ENCODE measurements at regions not wholly inside any gene's neighbourhood (a gene's known extent, or its start where the extent isn't known, plus 50 kb on each side); places are given as distances from the start of the nearest gene placed in this dataset.

- no peak for DNase-seq
- peaks cover 0 to 45% (median 23%) of the 10 kb centered on the region in 6 donors for H3K4me1 ChIP-seq
- no peak overlapping the region for H3K4me3 ChIP-seq
- H3K27me3 ChIP-seq (replicated peaks in 1 of 7), result no peaks in the 10 kb centered on the region
- intact Hi-C loops (cut with DNase I; ENCODE audit: low total_unique reads), result no loop called here
- H3K9me3 ChIP-seq, result no peaks in the 10 kb centered on the region
- peak overlapping the region in 1 of 8 donors; percentile 11 for H3K27ac ChIP-seq
- WGBS, 5 donors, result 63 to 77% (median 69%) methylated on average over 8 to 9 of the region's 9 CpGs
- peaks cover 0 to 87% (median 35%) of the 10 kb centered on the region in 6 donors for H3K36me3 ChIP-seq
- no peak for TF ChIP-seq POLR2A (IDR thresholded peaks at IDR 0.05)
- no peak for TF ChIP-seq POLR2AphosphoS5 (IDR thresholded peaks at IDR 0.05)
- TF ChIP-seq CTCF (IDR thresholded peaks at IDR 0.05 in 8 of 11, conservative IDR thresholded peaks at IDR 0.05 in 3 of 11), result no peak
These were observed 108.4 kb downstream of the RFLNA start for GRCh38 chr12:124403273-124403672.

- peaks cover 0 to 53% (median 28%) of the 10 kb centered on the region in 6 donors for H3K4me1 ChIP-seq
- peaks cover 0 to 87% (median 43%) of the 10 kb centered on the region in 6 donors for H3K36me3 ChIP-seq
- TF ChIP-seq POLR2AphosphoS5 (IDR thresholded peaks at IDR 0.05) (no peak), CTCF (IDR thresholded peaks at IDR 0.05 in 8 of 11, conservative IDR thresholded peaks at IDR 0.05 in 3 of 11) (no peak)
- no peak overlapping the region for H3K4me3 ChIP-seq
- H3K9me3 ChIP-seq, result no peaks in the 10 kb centered on the region
- H3K27ac ChIP-seq, result peak overlapping the region in 1 of 8 donors; percentile 11
- WGBS, 5 donors, result 83 to 88% (median 86%) methylated on average over 22 to 23 of the region's 23 CpGs
- no peaks in the 10 kb centered on the region for H3K27me3 ChIP-seq (replicated peaks in 1 of 7)
- no peak for DNase-seq
- intact Hi-C loops (cut with DNase I; ENCODE audit: low total_unique reads), result no loop called here
These were observed 107.6 kb downstream of the RFLNA start for GRCh38 chr12:124402248-124403066.

GRCh38 chr12:124401704-124402221, 106.9 kb downstream of the RFLNA start:
- Histone ChIP-seq H3K27ac (no peak overlapping the region), H3K9me3 (no peaks in the 10 kb centered on the region), H3K4me1 (peaks cover 3 to 60% (median 31%) of the 10 kb centered on the region in 6 donors), H3K36me3 (peaks cover 0 to 87% (median 45%) of the 10 kb centered on the region in 6 donors), H3K4me3 (no peak overlapping the region), H3K27me3 (replicated peaks in 1 of 7) (no peaks in the 10 kb centered on the region)
- TF ChIP-seq POLR2AphosphoS5 (IDR thresholded peaks at IDR 0.05), result no peak
- no peak for TF ChIP-seq CTCF (IDR thresholded peaks at IDR 0.05 in 8 of 11, conservative IDR thresholded peaks at IDR 0.05 in 3 of 11)
- no peak for TF ChIP-seq POLR2A (IDR thresholded peaks at IDR 0.05)
- intact Hi-C loops (cut with DNase I; ENCODE audit: low total_unique reads), result no loop called here
- DNase-seq, result no peak
- 89 to 97% (median 90%) methylated on average over 14 to 15 of the region's 15 CpGs for WGBS, 5 donors

GRCh38 chr12:124400124-124400523, 105.2 kb downstream of the RFLNA start:
- H3K36me3 ChIP-seq, result peaks cover 0 to 87% (median 56%) of the 10 kb centered on the region in 6 donors
- DNase-seq, result no peak
- no peak overlapping the region for H3K4me3 ChIP-seq
- TF ChIP-seq CTCF (IDR thresholded peaks at IDR 0.05 in 8 of 11, conservative IDR thresholded peaks at IDR 0.05 in 3 of 11) (no peak), POLR2AphosphoS5 (IDR thresholded peaks at IDR 0.05) (no peak), POLR2A (IDR thresholded peaks at IDR 0.05) (no peak)
- H3K27ac ChIP-seq, result no peak overlapping the region
- H3K27me3 ChIP-seq (replicated peaks in 1 of 7), result no peaks in the 10 kb centered on the region
- peaks cover 5 to 68% (median 38%) of the 10 kb centered on the region in 6 donors for H3K4me1 ChIP-seq
- intact Hi-C loops (cut with DNase I; ENCODE audit: low total_unique reads), result no loop called here
- 94 to 97% (median 95%) methylated on average over 10 of the region's 10 CpGs for whole genome bisulfite sequencing, 5 donors
- no peaks in the 10 kb centered on the region for H3K9me3 ChIP-seq
